GM12892 (cell line): ENCODE measurements at regions not wholly inside any gene's neighbourhood (a gene's known extent, or its start where the extent isn't known, plus 50 kb on each side); places are given as distances from the start of the nearest gene placed in this dataset.

ENCODE experiments used
- POLR2AphosphoS5 ChIP-seq: IDR thresholded peaks from 2 replicates; pipeline ENCODE4 v1.6.1; 2011; ENCODE audit warnings: low read depth, low read length, control low read depth
- TAF1 ChIP-seq: IDR thresholded peaks from 2 replicates; pipeline ENCODE4 v1.6.1; 2011; ENCODE audit warnings: low read depth, mild to moderate bottlenecking, control low read depth, low read length, borderline replicate concordance

GRCh38 chr10:124165311-124165710, 71.9 kb upstream of the CHST15 start:
- TF ChIP-seq TAF1 (no peak), POLR2AphosphoS5 (no peak)
